ENCODE measurements at regions not wholly inside any gene's neighbourhood (a gene's known extent, or its start where the extent isn't known, plus 50 kb on each side); places are given as distances from the start of the nearest gene placed in this dataset.

- TF ChIP-seq EP300 (IDR thresholded peaks at IDR 0.05) (no peak), CTCF (IDR thresholded peaks at IDR 0.05) (no peak), POLR2A (IDR thresholded peaks at IDR 0.05) (no peak)
These were observed 510.1 kb upstream of the DAB2 start for GRCh38 chr5:39934830-39935229.
